ENCODE measurements at regions not wholly inside any gene's neighbourhood (a gene's known extent, or its start where the extent isn't known, plus 50 kb on each side); places are given as distances from the start of the nearest gene placed in this dataset.

- no peak for TF ChIP-seq GABPA (IDR thresholded peaks at IDR 0.05; ENCODE audit: borderline replicate concordance, insufficient read depth, low read length)
- TF ChIP-seq BRCA1 (IDR thresholded peaks at IDR 0.05; ENCODE audit: low read depth, low read length), result no peak
- TF ChIP-seq POLR2A (IDR thresholded peaks at IDR 0.05; ENCODE audit: control extremely low read depth in 1 of 2, low read depth in 2 of 2, low read length in 2 of 2), result no peak
- no peak for TF ChIP-seq POLR2AphosphoS5 (IDR thresholded peaks at IDR 0.05; ENCODE audit: low read depth, low read length)
- no peak for TF ChIP-seq CTCF (IDR thresholded peaks at IDR 0.05; ENCODE audit: control extremely low read depth in 1 of 3, insufficient read depth in 1 of 3, low read depth in 1 of 3, low read length in 3 of 3)
- no peak for TF ChIP-seq CHD1 (IDR thresholded peaks at IDR 0.05; ENCODE audit: low read depth, low read length)
- no peak for TF ChIP-seq TAF1 (IDR thresholded peaks at IDR 0.05; ENCODE audit: low read depth, low read length)
- TF ChIP-seq SUZ12 (IDR thresholded peaks at IDR 0.05; ENCODE audit: low read length), result no peak
- TF ChIP-seq EP300 (IDR thresholded peaks at IDR 0.05; ENCODE audit: borderline replicate concordance in 1 of 2, low read depth in 2 of 2, low read length in 2 of 2), result no peak
- no peak for TF ChIP-seq CHD2 (IDR thresholded peaks at IDR 0.05; ENCODE audit: low read length)
These were observed 1068.8 kb downstream of the BCL11A start for GRCh38 chr2:59484673-59485072.
